ENCODE measurements at regions not wholly inside any gene's neighbourhood (a gene's known extent, or its start where the extent isn't known, plus 50 kb on each side); places are given as distances from the start of the nearest gene placed in this dataset.

DNA sequence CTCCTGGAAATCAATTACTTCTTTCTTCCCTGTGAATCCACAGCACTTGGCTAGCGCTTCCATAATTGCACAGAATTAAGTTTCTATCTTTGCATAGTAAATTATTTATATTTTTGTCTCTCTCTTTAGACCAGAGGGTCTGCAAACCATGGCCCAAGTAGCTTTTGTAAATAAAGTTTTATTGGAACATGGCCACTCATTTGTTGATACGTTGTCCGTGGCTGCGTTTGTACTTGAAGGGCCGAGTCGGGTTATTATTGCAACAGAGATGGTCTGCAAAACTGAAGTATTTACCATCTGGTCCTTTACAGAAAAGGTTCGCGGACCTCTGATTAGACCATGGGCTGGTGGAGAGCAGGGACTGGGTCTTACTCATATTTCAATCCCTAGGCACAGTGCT, 102.5 kb downstream of the RPLP1 start:
- Histone ChIP-seq H3K9ac (ENCODE audit: low read length) (no peak overlapping the region), H3K27ac (ENCODE audit: low read depth, low read length, poor library complexity, severe bottlenecking) (no peak overlapping the region), H3K4me2 (ENCODE audit: low read length) (no peak overlapping the region), H2AFZ (ENCODE audit: low read length) (no peak overlapping the region), H3K4me1 (ENCODE audit: insufficient read depth, low read length, severe bottlenecking) (no peaks in the 10 kb centered on the region), H3K9me2 (ENCODE audit: low read depth, low read length) (no peaks in the 10 kb centered on the region), H3K27me3 (ENCODE audit: insufficient read depth, low read length) (peaks cover 31% of the 10 kb centered on the region), H3K4me3 (ENCODE audit: low read depth, low read length, poor library complexity, severe bottlenecking) (no peak overlapping the region), H3K79me2 (ENCODE audit: insufficient read depth, low read length) (no peaks in the 10 kb centered on the region), H3K9me3 (ENCODE audit: low read length) (0 out of 2 replicates have a peak, but pooled peaks cover 11% of the 10 kb centered on the region), H3F3A (ENCODE audit: insufficient read depth, low read length) (no peaks in the 10 kb centered on the region), H3K36me3 (ENCODE audit: insufficient read depth, low read length) (no peaks in the 10 kb centered on the region; the same call in 1 of the 2 replicates), H4K20me1 (ENCODE audit: insufficient read depth, low read length) (no peaks in the 10 kb centered on the region)
- TF ChIP-seq, protein P1, sequence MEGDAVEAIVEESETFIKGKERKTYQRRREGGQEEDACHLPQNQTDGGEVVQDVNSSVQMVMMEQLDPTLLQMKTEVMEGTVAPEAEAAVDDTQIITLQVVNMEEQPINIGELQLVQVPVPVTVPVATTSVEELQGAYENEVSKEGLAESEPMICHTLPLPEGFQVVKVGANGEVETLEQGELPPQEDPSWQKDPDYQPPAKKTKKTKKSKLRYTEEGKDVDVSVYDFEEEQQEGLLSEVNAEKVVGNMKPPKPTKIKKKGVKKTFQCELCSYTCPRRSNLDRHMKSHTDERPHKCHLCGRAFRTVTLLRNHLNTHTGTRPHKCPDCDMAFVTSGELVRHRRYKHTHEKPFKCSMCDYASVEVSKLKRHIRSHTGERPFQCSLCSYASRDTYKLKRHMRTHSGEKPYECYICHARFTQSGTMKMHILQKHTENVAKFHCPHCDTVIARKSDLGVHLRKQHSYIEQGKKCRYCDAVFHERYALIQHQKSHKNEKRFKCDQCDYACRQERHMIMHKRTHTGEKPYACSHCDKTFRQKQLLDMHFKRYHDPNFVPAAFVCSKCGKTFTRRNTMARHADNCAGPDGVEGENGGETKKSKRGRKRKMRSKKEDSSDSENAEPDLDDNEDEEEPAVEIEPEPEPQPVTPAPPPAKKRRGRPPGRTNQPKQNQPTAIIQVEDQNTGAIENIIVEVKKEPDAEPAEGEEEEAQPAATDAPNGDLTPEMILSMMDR (IDR thresholded peaks at IDR 0.05; ENCODE audit: low read length), result no peak
- no peak for TF ChIP-seq EZH2 (IDR thresholded peaks at IDR 0.05; ENCODE audit: borderline replicate concordance, low read length)

DNA sequence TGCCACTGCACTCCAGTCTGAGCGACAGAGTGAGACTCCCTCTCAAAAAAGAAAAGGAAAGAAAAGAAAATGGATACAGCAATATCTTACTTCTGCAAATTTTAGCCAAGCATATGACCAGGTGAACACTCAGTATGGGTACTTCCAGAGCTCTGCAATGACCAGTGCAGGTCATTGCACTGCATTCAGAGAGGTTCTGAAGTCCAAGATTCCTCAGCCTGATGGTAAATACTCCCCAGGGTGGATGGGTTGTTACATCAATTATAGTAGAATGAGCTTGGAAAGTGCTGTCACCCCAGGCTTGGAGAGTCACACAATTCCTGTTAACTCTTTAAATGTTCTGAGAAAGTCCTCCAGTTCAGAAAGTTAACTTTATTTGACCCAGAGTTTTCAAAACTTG, 103.7 kb downstream of the RPLP1 start:
- Histone ChIP-seq H3K27me3 (ENCODE audit: insufficient read depth, low read length) (peaks cover 28% of the 10 kb centered on the region), H2AFZ (ENCODE audit: low read length) (no peak overlapping the region), H3K9me2 (ENCODE audit: low read depth, low read length) (no peaks in the 10 kb centered on the region), H3K36me3 (ENCODE audit: insufficient read depth, low read length) (no peaks in the 10 kb centered on the region; the same call in 1 of the 2 replicates), H3K4me3 (ENCODE audit: low read depth, low read length, poor library complexity, severe bottlenecking) (no peak overlapping the region), H3F3A (ENCODE audit: insufficient read depth, low read length) (no peaks in the 10 kb centered on the region), H4K20me1 (ENCODE audit: insufficient read depth, low read length) (no peaks in the 10 kb centered on the region), H3K4me1 (ENCODE audit: insufficient read depth, low read length, severe bottlenecking) (no peaks in the 10 kb centered on the region), H3K9me3 (ENCODE audit: low read length) (0 out of 2 replicates have a peak, but pooled peaks cover 8% of the 10 kb centered on the region), H3K79me2 (ENCODE audit: insufficient read depth, low read length) (no peaks in the 10 kb centered on the region), H3K27ac (ENCODE audit: low read depth, low read length, poor library complexity, severe bottlenecking) (no peak overlapping the region), H3K9ac (ENCODE audit: low read length) (no peak overlapping the region), H3K4me2 (ENCODE audit: low read length) (no peak overlapping the region)
- no peak for TF ChIP-seq EZH2 (IDR thresholded peaks at IDR 0.05; ENCODE audit: borderline replicate concordance, low read length)
- TF ChIP-seq, protein P1 (IDR thresholded peaks at IDR 0.05; ENCODE audit: low read length), result no peak

DNA sequence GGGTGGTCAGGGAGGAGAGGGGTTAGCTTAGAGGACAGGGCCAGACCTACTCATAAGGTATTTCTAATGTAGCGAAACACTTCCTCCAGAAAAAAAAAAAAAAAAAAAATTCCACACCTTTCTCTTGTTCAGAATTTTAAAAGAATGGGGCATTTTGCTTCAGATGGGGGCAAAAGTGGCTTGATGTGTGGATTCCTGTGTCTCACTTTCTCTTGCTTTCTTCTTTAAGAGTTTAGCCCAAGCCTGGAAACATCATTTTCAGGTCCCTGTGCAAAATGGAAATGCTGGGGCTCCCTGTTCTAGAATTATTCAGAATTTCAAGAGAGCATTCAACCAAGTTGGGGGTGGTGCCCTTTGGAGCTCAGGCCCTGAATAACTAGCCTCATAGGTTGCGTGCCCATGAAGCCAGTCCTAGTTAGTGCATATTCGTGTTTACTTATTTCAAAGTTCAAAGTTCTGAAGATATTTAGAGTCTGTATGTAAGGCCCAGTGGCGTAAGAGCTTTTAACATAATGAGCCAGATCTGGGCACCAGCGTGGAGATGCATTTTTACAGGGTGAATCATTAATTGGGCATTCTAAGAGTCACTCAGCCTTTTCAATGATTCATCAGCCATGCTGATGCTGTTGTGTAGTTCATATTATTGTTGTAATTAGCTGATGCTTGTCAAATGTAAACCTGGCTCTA, 104.5 kb downstream of the RPLP1 start:
- H3K9me3 ChIP-seq (ENCODE audit: low read length), result no peaks in the 10 kb centered on the region
- no peak overlapping the region for H3K4me3 ChIP-seq (ENCODE audit: low read depth, low read length, poor library complexity, severe bottlenecking)
- no peak overlapping the region for H3K9ac ChIP-seq (ENCODE audit: low read length)
- TF ChIP-seq, protein P1 (IDR thresholded peaks at IDR 0.05; ENCODE audit: low read length), result no peak
- TF ChIP-seq EZH2 (IDR thresholded peaks at IDR 0.05; ENCODE audit: borderline replicate concordance, low read length), result no peak
- H3K27me3 ChIP-seq (ENCODE audit: insufficient read depth, low read length), result peaks cover 20% of the 10 kb centered on the region
- H2AFZ ChIP-seq (ENCODE audit: low read length), result no peak overlapping the region
- H3K27ac ChIP-seq (ENCODE audit: low read depth, low read length, poor library complexity, severe bottlenecking), result no peak overlapping the region
- no peaks in the 10 kb centered on the region for H3K36me3 ChIP-seq (ENCODE audit: insufficient read depth, low read length)
- H3K79me2 ChIP-seq (ENCODE audit: insufficient read depth, low read length), result no peaks in the 10 kb centered on the region
- no peaks in the 10 kb centered on the region for H3K4me1 ChIP-seq (ENCODE audit: insufficient read depth, low read length, severe bottlenecking)
- no peaks in the 10 kb centered on the region for H3K9me2 ChIP-seq (ENCODE audit: low read depth, low read length)
- no peaks in the 10 kb centered on the region for H3F3A ChIP-seq (ENCODE audit: insufficient read depth, low read length)
- H3K4me2 ChIP-seq (ENCODE audit: low read length), result no peak overlapping the region
- no peaks in the 10 kb centered on the region for H4K20me1 ChIP-seq (ENCODE audit: insufficient read depth, low read length)
